Epithelial cell of esophagus (primary cell): ENCODE measurements at regions not wholly inside any gene's neighbourhood (a gene's known extent, or its start where the extent isn't known, plus 50 kb on each side); places are given as distances from the start of the nearest gene placed in this dataset.

ENCODE experiments used
- DNase-seq: peaks from one replicate; pipeline ENCODE4 v3.0.0; 2010; ENCODE audit warnings: low read depth
- H3K4me3 ChIP-seq: 2 replicates; pipeline ENCODE4 v1.5.1; 2011; ENCODE audit warnings: mild to moderate bottlenecking, low read length, control low read depth
- CTCF ChIP-seq: IDR thresholded peaks from 2 replicates; pipeline ENCODE4 v1.5.1; 2011; ENCODE audit warnings: low read depth, mild to moderate bottlenecking, low read length, control low read depth, inconsistent platforms; ENCODE audit not compliant: insufficient read depth; ENCODE audit errors: missing control alignments

DNA sequence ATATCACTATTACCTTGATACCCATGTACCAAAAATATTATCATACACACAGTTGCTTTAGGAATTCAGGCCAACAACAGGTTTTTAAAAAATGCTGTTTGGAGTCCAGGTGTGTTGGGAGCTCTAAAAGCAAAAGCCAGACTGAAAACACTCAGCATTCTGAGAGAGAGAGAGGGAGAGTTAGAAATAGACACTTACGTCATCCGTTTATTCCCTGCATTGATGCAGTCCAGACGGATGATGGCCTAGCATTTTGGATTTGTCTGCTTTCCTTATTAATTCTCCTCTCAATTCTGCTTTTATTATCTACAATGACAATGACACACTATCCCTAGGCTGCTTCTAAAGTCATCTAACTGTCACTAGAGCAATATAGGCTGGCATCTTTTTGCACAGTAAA is 358.3 kb upstream of the BOD1L1 start:
- TF ChIP-seq CTCF, result no peak
- DNase-seq, result no peak
- no peak overlapping the region for H3K4me3 ChIP-seq

GRCh38 chr4:13986548-13986947 is 359.0 kb upstream of the BOD1L1 start:
- DNase-seq, result no peak
- TF ChIP-seq CTCF, result no peak
- no peak overlapping the region for H3K4me3 ChIP-seq

DNA sequence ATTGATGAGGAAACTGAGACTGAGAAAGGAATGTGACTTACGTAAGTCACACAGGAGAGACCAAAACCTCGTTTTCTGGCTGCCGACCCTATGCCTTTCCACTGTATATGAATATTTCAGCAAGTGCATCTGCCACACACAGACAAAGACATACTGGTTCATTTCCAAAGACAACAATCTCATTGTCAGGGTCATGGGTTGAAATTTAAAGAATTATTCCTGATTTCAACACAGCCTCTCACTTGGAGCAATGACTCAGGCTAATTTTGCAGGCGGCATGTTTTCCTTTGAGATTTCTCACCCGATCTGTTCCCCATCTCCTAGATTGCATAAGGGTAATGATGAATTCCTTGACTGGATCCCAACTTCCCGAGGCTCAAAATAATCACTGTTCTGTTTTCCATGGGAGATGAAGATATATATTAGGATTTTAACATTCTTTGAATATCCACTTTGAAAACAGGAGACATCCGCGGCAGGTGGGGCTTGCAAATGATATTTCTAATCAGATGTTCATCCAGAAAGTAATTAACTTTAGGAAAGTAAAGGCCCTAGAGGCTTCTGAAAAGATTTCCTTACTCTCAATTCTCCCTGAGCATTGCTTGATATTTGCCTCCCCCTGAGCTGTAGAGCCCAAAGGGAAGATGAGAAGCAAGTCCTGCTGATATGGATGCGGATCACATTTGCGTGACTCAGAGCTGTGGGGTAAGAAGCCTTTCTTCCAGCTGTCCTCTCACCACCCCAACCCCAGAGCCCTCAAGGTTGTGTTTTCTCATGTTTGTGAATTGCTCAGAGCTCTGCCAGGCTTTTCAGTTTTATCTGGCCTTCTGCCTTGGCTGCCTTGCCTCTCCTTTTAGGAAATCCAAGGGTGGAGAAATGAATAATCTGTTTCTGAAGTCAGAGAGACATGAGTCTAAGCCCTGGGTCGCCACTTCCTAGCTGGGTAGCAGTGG is 361.1 kb upstream of the BOD1L1 start:
- TF ChIP-seq CTCF, result no peak
- DNase-seq, result peak; percentile 93
- no peak overlapping the region for H3K4me3 ChIP-seq

- TF ChIP-seq CTCF, result no peak
- H3K4me3 ChIP-seq, result no peak overlapping the region
- peak; percentile 36 for DNase-seq
Observed at GRCh38 chr4:13989501-13989900, 362.0 kb upstream of the BOD1L1 start.

GRCh38 chr4:13990596-13991589 is 363.4 kb upstream of the BOD1L1 start:
- H3K4me3 ChIP-seq, result no peak overlapping the region
- DNase-seq, result peak; percentile 24
- no peak for TF ChIP-seq CTCF

- no peak for DNase-seq
- no peak overlapping the region for H3K4me3 ChIP-seq
- TF ChIP-seq CTCF, result no peak
Observed at GRCh38 chr4:13992041-13992440, 364.5 kb upstream of the BOD1L1 start.
